H1 (cell line): ENCODE measurements at regions not wholly inside any gene's neighbourhood (a gene's known extent, or its start where the extent isn't known, plus 50 kb on each side); places are given as distances from the start of the nearest gene placed in this dataset.

Source experiments
- CTCF ChIA-PET: fragments of 300-600 bp; sonication (Branson Sonifier 250); formaldehyde crosslinking; loops from one replicate; lab custom pipeline; 2021; ENCODE audit not compliant: partially characterized antibody; lab: Charles Lee
- POLR2A ChIA-PET: fragments of 300-600 bp; sonication (Branson Sonifier 250); formaldehyde crosslinking; loops from one replicate; lab custom pipeline; 2021; ENCODE audit warnings: inconsistent platforms; ENCODE audit not compliant: partially characterized antibody; lab: Charles Lee
- DNase-seq, 2 experiments: peaks; one replicate each; pipeline versions ENCODE4 v3.0.0 to v3.0.0-alpha.2; 2010 to 2022; ENCODE audit warnings: low spot score in 2 of 2, low read depth in 1 of 2, mixed read lengths in 1 of 2
- FAIRE-seq: peaks from 2 replicates; lab custom pipeline; 2011; peaks lifted over from hg19 to GRCh38; lab: Jason Lieb, UNC
- H2AFZ ChIP-seq: 2 replicates; pipeline ENCODE4 v1.8.1; 2012; ENCODE audit warnings: low read length, inconsistent platforms
- H2AK5ac ChIP-seq: 2 replicates; pipeline ENCODE4 v1.6.1; 2013; ENCODE audit warnings: low read depth, low read length
- H2BK120ac ChIP-seq: replicated peaks from 2 replicates; pipeline ENCODE3; 2013; ENCODE audit warnings: low read depth, low read length, inconsistent platforms
- H2BK12ac ChIP-seq: 2 replicates; pipeline ENCODE4 v1.6.1; 2013; ENCODE audit warnings: low read depth, low read length
- H2BK15ac ChIP-seq: 2 replicates; pipeline ENCODE4 v1.6.1; 2013; ENCODE audit warnings: low read length
- H2BK20ac ChIP-seq: 2 replicates; pipeline ENCODE4 v1.6.1; 2013; ENCODE audit warnings: low read length
- H2BK5ac ChIP-seq: 2 replicates; pipeline ENCODE4 v1.6.1; 2013; ENCODE audit warnings: low read depth, low read length
- H3K14ac ChIP-seq: 2 replicates; pipeline ENCODE4 v1.6.1; 2013; ENCODE audit warnings: inconsistent platforms; ENCODE audit not compliant: insufficient read length
- H3K18ac ChIP-seq: 2 replicates; pipeline ENCODE4 v1.6.1; 2013; ENCODE audit warnings: low read length; ENCODE audit errors: extremely low read depth
- H3K23ac ChIP-seq: 2 replicates; pipeline ENCODE4 v1.6.1; 2013; ENCODE audit warnings: inconsistent platforms; ENCODE audit not compliant: insufficient read length
- H3K23me2 ChIP-seq: 2 replicates; pipeline ENCODE4 v1.6.1; 2013; ENCODE audit warnings: low read depth, low read length
- H3K27ac ChIP-seq: 2 replicates; pipeline ENCODE4 v1.6.1; 2011; ENCODE audit warnings: low read depth, low read length, inconsistent platforms
- H3K27me3 ChIP-seq, 4 experiments: replicated peaks in 1 of 4; 1 replicate in 1 of 4; 2 replicates in 3 of 4; pipeline versions ENCODE4 v1.6.1 to v1.8.1; 2011 to 2013; ENCODE audit warnings: low read length in 3 of 4, mild to moderate bottlenecking in 3 of 4, inconsistent platforms in 2 of 4, mixed read lengths in 2 of 4, moderate library complexity in 1 of 4; ENCODE audit not compliant: control insufficient read depth in 3 of 4, insufficient read depth in 3 of 4; ENCODE audit errors: extremely low read depth in 1 of 4
- H3K36me3 ChIP-seq, 4 experiments: 2 replicates each; pipeline versions ENCODE4 v1.6.1 to v1.8.1; 2011 to 2013; ENCODE audit warnings: mild to moderate bottlenecking in 4 of 4, low read length in 3 of 4, moderate library complexity in 2 of 4, control low read depth in 1 of 4, inconsistent platforms in 1 of 4; ENCODE audit not compliant: insufficient read depth in 4 of 4, control insufficient read depth in 2 of 4
- H3K4ac ChIP-seq: replicated peaks from 2 replicates; pipeline ENCODE3; 2013; ENCODE audit warnings: low read length, low read depth, mixed read lengths, inconsistent platforms; ENCODE audit not compliant: insufficient read length
- H3K4me1 ChIP-seq, 4 experiments: replicated peaks in 1 of 4; 1 replicate in 1 of 4; 2 replicates in 3 of 4; pipeline versions ENCODE4 v1.6.1 to v1.8.1; 2011 to 2013; ENCODE audit warnings: low read length in 3 of 4, inconsistent platforms in 2 of 4, mixed read lengths in 1 of 4; ENCODE audit not compliant: insufficient read depth in 4 of 4, control insufficient read depth in 3 of 4
- H3K4me2 ChIP-seq, 2 experiments: 2 replicates each; pipeline versions ENCODE4 v1.6.1 to v1.8.1; 2011 to 2013; ENCODE audit warnings: low read depth in 2 of 2, low read length in 2 of 2, control low read depth in 1 of 2, inconsistent platforms in 1 of 2, mild to moderate bottlenecking in 1 of 2; ENCODE audit not compliant: insufficient read depth in 1 of 2
- H3K4me3 ChIP-seq, 4 experiments: fragments of 200-600, 300-600 bp in 1 of 4; sonication (generic), shearing (Covaris generic), sonication (Bioruptor Twin) in 1 of 4; 2 replicates each; pipeline versions ENCODE4 v1.5.1 to v1.8.1; 2011 to 2016; ENCODE audit warnings: low read length in 4 of 4, low read depth in 3 of 4, control low read depth in 2 of 4, inconsistent platforms in 2 of 4, mild to moderate bottlenecking in 2 of 4, mixed read lengths in 1 of 4, moderate library complexity in 1 of 4; ENCODE audit not compliant: insufficient read depth in 2 of 4; ENCODE audit errors: extremely low read depth in 1 of 4
- H3K56ac ChIP-seq: replicated peaks from 2 replicates; pipeline ENCODE3; 2013; ENCODE audit warnings: low read depth, mild to moderate bottlenecking, mixed read lengths, low read length, inconsistent platforms; ENCODE audit not compliant: insufficient read length
- H3K79me1 ChIP-seq: 2 replicates; pipeline ENCODE4 v1.6.1; 2013; ENCODE audit warnings: low read depth, low read length, control low read depth
- H3K79me2 ChIP-seq, 2 experiments: 2 replicates each; pipeline versions ENCODE4 v1.6.1 to v1.8.1; 2012 to 2013; ENCODE audit warnings: low read length in 2 of 2, mild to moderate bottlenecking in 2 of 2, inconsistent platforms in 1 of 2; ENCODE audit not compliant: insufficient read depth in 2 of 2, control insufficient read depth in 1 of 2
- H3K9ac ChIP-seq, 4 experiments: replicated peaks in 1 of 4; 1 replicate in 1 of 4; 2 replicates in 3 of 4; pipeline versions ENCODE4 v1.6.1 to v1.8.1; 2011 to 2013; ENCODE audit warnings: low read depth in 3 of 4, low read length in 3 of 4, control low read depth in 2 of 4, mild to moderate bottlenecking in 2 of 4, moderate library complexity in 2 of 4, inconsistent platforms in 1 of 4; ENCODE audit errors: extremely low read depth in 1 of 4
- H3K9me3 ChIP-seq, 2 experiments: 2 replicates each; pipeline versions ENCODE4 v1.6.1 to v1.8.1; 2012 to 2013; ENCODE audit warnings: mild to moderate bottlenecking in 2 of 2, moderate library complexity in 2 of 2, control low read depth in 1 of 2, inconsistent platforms in 1 of 2, low read depth in 1 of 2, low read length in 1 of 2, mixed read lengths in 1 of 2; ENCODE audit not compliant: insufficient read depth in 2 of 2
- H4K20me1 ChIP-seq, 2 experiments: replicated peaks in 1 of 2; 2 replicates each; pipeline versions ENCODE3 to v1.8.1; 2011 to 2013; ENCODE audit warnings: inconsistent platforms in 2 of 2, low read length in 2 of 2, mild to moderate bottlenecking in 1 of 2; ENCODE audit not compliant: insufficient read depth in 2 of 2, control insufficient read depth in 1 of 2
- H4K5ac ChIP-seq: 2 replicates; pipeline ENCODE4 v1.6.1; 2013; ENCODE audit warnings: low read length, low read depth, mixed read lengths, inconsistent platforms; ENCODE audit not compliant: insufficient read length
- H4K8ac ChIP-seq: 2 replicates; pipeline ENCODE4 v1.8.0; 2013; ENCODE audit warnings: mild to moderate bottlenecking, moderate library complexity, low read length, inconsistent platforms; ENCODE audit not compliant: insufficient read depth; ENCODE audit errors: extremely low read depth
- H4K91ac ChIP-seq: replicated peaks from 2 replicates; pipeline ENCODE3; 2013; ENCODE audit warnings: low read length, mixed read lengths, inconsistent platforms; ENCODE audit not compliant: insufficient read length
- CBX8 ChIP-seq: fragments of 300-800, 300-1000 bp; sonication (generic); IDR thresholded peaks from 2 replicates; pipeline ENCODE4 v1.7.1; 2016; ENCODE audit warnings: low read depth, low read length, borderline replicate concordance
- CEBPB ChIP-seq: IDR thresholded peaks from 2 replicates; pipeline ENCODE4 v1.6.1; 2012; ENCODE audit warnings: low read depth, low read length
- CHD2 ChIP-seq: IDR thresholded peaks from 2 replicates; pipeline ENCODE4 v1.6.1; 2012; ENCODE audit warnings: low read length, improper control_type of control experiment
- CREB1 ChIP-seq: IDR thresholded peaks from 2 replicates; pipeline ENCODE4 v1.6.1; 2012; ENCODE audit warnings: inconsistent platforms
- EGR1 ChIP-seq: IDR thresholded peaks from 2 replicates; pipeline ENCODE4 v1.6.1; 2011; ENCODE audit warnings: low read depth, low read length, borderline replicate concordance
- HDAC6 ChIP-seq: IDR thresholded peaks from one replicate; pipeline ENCODE4 v1.7.1; 2012; ENCODE audit warnings: low read depth, mild to moderate bottlenecking, inconsistent platforms, low read length, moderate library complexity
- KDM1A ChIP-seq: fragments of 200-600, 300-600 bp; sonication (generic); IDR thresholded peaks from 2 replicates; pipeline ENCODE4 v1.7.1; 2016; ENCODE audit warnings: mild to moderate bottlenecking, low read length, borderline replicate concordance
- RBBP5 ChIP-seq: IDR thresholded peaks from 2 replicates; pipeline ENCODE4 v1.7.1; 2012; ENCODE audit warnings: low read depth, mild to moderate bottlenecking, inconsistent platforms, low read length, moderate library complexity, borderline replicate concordance
- WGBS, 2 experiments: shearing (Covaris generic) in 1 of 2; methylation state at CpG; one replicate each; pipeline versions ENCODE4 v1.1.6 to v1.1.7; 2013 to 2015; ENCODE audit warnings: low lambda C conversion rate in 2 of 2, mixed read lengths in 2 of 2, inconsistent platforms in 1 of 2, low coverage in 1 of 2, missing lambda C conversion rate in 1 of 2; ENCODE audit not compliant: insufficient replicate concordance in 2 of 2, insufficient coverage in 1 of 2, insufficient read length in 1 of 2; ENCODE audit errors: extremely low coverage in 1 of 2, missing lambda C conversion rate in 1 of 2; 5-methylcytosine and 5-hydroxymethylcytosine counted together
- TF ChIP-seq, protein P1 (sequence below), 3 experiments: IDR thresholded peaks; 1 replicate in 2 of 3; 2 replicates in 1 of 3; pipeline versions ENCODE4 v1.5.1 to v1.6.1; 2011; ENCODE audit warnings: low read length in 3 of 3, mild to moderate bottlenecking in 3 of 3, inconsistent platforms in 2 of 3, low read depth in 1 of 3, moderate library complexity in 1 of 3; ENCODE audit not compliant: insufficient read depth in 1 of 3; ENCODE audit errors: control extremely low read depth in 1 of 3
- TF ChIP-seq, protein P2 (sequence below): IDR thresholded peaks from 2 replicates; pipeline ENCODE4 v1.6.1; 2011; ENCODE audit warnings: low read depth, mild to moderate bottlenecking, low read length; ENCODE audit not compliant: insufficient read depth

DNA sequence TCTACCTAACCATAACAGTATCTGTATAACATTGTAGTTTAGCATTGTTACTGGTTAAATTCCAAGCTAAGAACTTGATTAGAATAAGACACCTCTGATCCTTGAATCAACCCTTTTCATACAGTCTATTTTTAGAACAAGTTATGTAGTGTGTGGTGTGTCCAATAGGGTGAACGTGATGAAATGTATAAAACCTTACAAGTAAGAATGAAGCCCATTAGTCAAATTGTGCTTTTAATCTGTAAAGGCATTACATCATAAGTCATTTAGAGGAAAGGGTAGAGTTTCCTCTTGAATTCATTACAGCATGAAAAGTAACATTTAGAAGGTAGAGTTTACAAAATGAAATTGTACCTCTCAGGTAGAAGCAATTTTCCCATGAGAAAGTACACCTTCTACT, 479.2 kb downstream of the LTN1 start:
- Histone ChIP-seq H3K27me3 (no peaks in the 10 kb centered on the region), H3K18ac (no peak overlapping the region), H2BK20ac (no peak overlapping the region), H2AFZ (no peak overlapping the region), H3K4me3 (no peak overlapping the region), H3K27ac (no peak overlapping the region), H4K8ac (no peak overlapping the region), H3K4me2 (no peak overlapping the region), H3K4ac (no peak overlapping the region), H2AK5ac (no peak overlapping the region), H2BK120ac (no peak overlapping the region), H3K56ac (no peak overlapping the region), H3K79me2 (no peaks in the 10 kb centered on the region), H3K23me2 (no peaks in the 10 kb centered on the region), H3K4me1 (0 out of 7 replicates have a peak, but pooled peaks cover 0 to 3% (median under 1%) of the 10 kb centered on the region in 4 experiments), H2BK12ac (no peak overlapping the region), H2BK5ac (no peak overlapping the region), H3K9ac (no peak overlapping the region), H4K5ac (no peak overlapping the region), H2BK15ac (no peak overlapping the region), H3K36me3 (no peaks in the 10 kb centered on the region), H3K23ac (no peak overlapping the region), H3K9me3 (no peaks in the 10 kb centered on the region), H4K91ac (no peak overlapping the region), H3K79me1 (no peaks in the 10 kb centered on the region), H4K20me1 (no peaks in the 10 kb centered on the region), H3K14ac (no peak overlapping the region)
- POLR2A ChIA-PET = no interaction called here
- CTCF ChIA-PET = interaction anchor here (1.1 kb wide), 1 partner anchor 233 kb away, joined by 3 read pairs; no protein-coding TSS in a partner anchor
- no peak for TF ChIP-seq EGR1
- no peak for TF ChIP-seq CHD2
- TF ChIP-seq CREB1 = no peak
- TF ChIP-seq, protein P1, sequence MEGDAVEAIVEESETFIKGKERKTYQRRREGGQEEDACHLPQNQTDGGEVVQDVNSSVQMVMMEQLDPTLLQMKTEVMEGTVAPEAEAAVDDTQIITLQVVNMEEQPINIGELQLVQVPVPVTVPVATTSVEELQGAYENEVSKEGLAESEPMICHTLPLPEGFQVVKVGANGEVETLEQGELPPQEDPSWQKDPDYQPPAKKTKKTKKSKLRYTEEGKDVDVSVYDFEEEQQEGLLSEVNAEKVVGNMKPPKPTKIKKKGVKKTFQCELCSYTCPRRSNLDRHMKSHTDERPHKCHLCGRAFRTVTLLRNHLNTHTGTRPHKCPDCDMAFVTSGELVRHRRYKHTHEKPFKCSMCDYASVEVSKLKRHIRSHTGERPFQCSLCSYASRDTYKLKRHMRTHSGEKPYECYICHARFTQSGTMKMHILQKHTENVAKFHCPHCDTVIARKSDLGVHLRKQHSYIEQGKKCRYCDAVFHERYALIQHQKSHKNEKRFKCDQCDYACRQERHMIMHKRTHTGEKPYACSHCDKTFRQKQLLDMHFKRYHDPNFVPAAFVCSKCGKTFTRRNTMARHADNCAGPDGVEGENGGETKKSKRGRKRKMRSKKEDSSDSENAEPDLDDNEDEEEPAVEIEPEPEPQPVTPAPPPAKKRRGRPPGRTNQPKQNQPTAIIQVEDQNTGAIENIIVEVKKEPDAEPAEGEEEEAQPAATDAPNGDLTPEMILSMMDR (IDR thresholded peaks at IDR 0.05; ENCODE audit: control extremely low read depth in 1 of 3, insufficient read depth in 1 of 3, low read depth in 1 of 3, low read length in 3 of 3) = no peak
- TF ChIP-seq, protein P2, sequence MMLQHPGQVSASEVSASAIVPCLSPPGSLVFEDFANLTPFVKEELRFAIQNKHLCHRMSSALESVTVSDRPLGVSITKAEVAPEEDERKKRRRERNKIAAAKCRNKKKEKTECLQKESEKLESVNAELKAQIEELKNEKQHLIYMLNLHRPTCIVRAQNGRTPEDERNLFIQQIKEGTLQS = no peak
- TF ChIP-seq CBX8 = no peak
- no peak for TF ChIP-seq HDAC6
- TF ChIP-seq RBBP5 = no peak
- TF ChIP-seq CEBPB = no peak
- no peak for TF ChIP-seq KDM1A
- WGBS, 2 experiments = 79% methylated on average over 1 of the region's 1 CpG; no CpG with 5 or more reads in 1 of the 2 experiments
- DNase-seq (no peak), FAIRE-seq (no peak)
